ENCODE measurements at regions not wholly inside any gene's neighbourhood (a gene's known extent, or its start where the extent isn't known, plus 50 kb on each side); places are given as distances from the start of the nearest gene placed in this dataset.

DNA sequence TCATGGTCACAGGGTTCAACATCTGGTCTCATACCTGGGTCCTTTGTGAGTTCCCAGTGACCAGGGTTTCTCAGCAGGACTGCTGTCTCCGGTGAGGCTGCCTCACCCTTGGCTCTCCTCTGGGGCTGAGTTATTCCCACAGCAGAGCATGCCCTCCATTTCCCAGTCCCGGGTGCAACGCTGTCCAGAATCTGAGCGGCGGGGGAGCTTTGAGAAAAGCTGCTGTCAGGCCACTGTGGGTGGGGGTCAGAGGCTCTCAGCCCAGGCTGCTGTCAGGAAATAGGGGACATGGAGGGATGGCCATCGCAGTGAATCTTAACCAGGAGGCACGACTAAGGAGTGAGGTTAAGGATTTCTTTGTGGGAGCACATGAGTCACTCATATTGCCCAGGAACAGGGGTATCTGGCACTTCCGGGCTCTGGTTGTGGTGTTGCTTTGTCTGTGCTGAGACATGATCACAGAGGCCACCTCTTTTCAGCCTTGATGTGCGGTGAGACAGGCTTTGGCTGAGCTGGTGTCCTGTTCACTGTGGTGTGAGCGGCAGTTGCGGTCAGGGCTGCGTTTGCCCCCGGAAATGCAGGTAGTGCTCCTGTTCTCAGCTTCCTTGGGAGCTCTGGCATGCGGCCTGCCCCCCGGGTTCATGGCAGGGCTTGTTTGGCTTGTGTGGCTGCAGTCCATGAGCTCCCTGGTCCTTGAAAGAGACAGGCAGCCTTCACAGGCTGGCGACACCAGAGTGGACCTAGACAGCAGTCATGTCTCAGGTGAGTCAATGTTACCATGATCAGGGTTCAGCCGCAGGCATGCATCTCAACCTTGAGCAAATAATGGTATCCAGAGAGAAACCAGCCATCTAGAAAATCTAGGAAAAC lies 310.7 kb upstream of the MYT1L start:
- TF ChIP-seq, protein P1, sequence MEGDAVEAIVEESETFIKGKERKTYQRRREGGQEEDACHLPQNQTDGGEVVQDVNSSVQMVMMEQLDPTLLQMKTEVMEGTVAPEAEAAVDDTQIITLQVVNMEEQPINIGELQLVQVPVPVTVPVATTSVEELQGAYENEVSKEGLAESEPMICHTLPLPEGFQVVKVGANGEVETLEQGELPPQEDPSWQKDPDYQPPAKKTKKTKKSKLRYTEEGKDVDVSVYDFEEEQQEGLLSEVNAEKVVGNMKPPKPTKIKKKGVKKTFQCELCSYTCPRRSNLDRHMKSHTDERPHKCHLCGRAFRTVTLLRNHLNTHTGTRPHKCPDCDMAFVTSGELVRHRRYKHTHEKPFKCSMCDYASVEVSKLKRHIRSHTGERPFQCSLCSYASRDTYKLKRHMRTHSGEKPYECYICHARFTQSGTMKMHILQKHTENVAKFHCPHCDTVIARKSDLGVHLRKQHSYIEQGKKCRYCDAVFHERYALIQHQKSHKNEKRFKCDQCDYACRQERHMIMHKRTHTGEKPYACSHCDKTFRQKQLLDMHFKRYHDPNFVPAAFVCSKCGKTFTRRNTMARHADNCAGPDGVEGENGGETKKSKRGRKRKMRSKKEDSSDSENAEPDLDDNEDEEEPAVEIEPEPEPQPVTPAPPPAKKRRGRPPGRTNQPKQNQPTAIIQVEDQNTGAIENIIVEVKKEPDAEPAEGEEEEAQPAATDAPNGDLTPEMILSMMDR (IDR thresholded peaks at IDR 0.05), result no peak
- TF ChIP-seq POLR2A (IDR thresholded peaks at IDR 0.05), result no peak
